ENCODE measurements at regions not wholly inside any gene's neighbourhood (a gene's known extent, or its start where the extent isn't known, plus 50 kb on each side); places are given as distances from the start of the nearest gene placed in this dataset.

DNA sequence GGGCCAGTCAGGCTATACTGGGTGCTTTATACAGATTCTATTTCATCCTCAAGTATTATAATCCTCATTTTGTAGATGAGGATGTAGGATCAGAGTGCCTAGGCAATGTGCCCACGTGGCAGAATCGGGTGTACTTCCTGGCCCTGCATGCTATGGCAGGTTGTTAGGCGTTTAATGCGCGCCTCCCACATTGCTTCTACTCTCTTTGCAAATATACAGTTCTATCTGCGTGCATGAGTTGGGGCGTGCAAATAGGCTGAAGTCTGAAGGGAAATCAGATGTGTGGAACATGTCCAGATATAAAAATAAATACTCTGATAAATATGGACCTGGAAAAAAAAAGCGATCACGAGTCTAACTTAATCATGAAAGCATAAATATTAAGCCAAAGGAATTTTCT, 194.7 kb upstream of the FMN2 start:
- DNase-seq: no peak

GRCh38 chr1:239897458-239897857, 194.2 kb upstream of the FMN2 start:
- DNase-seq: no peak

DNA sequence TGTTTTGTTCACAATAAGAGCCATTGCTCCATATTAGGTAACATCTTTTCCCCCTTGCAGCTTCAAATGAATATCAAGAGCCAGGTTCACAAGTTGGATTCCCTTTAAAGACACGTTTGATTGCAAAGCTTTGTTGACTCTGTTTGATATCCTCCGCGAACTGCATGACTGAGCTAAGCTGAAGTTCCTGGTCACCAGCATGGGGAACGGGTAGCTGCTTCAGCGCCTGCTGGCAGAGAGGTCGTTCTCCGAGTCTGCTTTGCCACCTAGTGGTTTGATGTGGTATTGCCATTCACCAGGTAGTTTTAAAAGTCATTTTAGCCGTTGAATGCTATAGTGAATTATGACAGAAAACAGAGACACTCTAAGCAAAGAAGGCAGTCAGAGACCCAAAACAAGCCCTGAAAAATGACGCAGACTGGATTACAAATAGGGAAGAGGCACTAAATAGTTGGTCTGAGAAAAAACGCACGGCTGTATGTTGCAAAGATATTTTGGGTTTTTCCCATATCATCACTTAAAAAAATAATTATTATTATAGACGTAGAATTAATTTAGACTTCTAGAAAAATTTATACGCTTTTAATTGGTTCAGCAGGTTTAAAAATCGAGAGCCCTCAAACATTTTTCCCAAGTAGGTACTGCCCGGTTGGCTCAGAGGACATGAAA, 193.5 kb upstream of the FMN2 start:
- DNase-seq: peak; percentile 61

- no peak for DNase-seq
These were observed 191.9 kb upstream of the FMN2 start for GRCh38 chr1:239899747-239900146.

DNA sequence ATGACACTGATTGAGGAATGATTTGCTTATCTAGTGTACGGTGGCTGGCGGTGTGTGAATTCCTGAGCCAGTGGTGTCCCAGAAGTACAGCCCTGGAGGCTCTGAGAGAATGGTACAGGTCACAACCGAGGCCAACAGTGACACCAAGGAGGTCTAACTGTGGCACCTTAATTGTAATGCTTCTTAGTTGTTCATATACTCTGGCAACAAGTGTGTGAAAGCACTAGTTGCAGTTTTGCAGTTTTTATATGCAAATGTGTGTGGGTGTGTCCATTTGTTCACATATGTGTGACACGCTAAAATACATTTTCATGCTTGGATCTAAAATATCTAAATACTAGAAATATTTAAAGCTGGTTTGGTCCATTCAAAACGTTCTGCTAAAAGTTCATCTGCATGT, 185.3 kb upstream of the FMN2 start:
- DNase-seq: no peak

DNA sequence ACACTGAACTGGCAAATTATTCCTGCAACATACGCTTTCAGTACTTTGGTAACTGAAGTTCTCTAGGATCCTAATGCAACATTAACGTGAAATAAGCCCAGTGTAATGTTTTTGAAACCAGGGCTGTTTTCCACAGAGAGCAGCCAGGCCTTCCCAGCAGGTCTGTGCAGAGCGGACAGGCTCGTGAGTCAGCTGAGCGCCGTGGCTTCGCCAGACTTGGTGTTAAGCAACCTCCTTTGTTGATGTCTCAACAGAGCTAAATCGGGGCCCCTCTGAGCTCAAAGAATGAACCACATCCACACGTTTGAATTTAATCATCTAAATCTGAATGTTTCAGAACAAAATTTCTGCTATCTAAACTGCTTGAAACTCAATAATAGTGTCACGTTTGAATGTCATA, 181.8 kb upstream of the FMN2 start:
- no peak for DNase-seq

DNA sequence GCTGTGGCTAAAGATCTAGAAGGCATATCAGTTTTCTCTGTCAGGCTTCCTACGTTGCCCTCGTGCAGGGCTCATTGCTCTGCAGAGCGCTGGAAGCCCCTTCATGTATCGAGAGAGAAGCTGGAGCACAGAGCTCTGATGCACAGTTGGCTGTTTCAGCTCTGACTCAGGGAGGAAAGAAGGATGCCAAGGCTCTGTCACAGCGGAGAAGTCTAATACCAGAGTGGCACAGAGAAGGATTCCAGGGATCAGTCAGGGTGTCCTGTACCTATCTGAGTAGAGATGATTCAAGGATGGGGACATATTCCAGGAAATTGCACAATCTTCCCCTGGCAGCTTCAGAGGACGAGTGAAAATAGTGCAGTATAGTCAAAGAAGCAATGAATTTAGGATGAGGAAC, 179.2 kb upstream of the FMN2 start:
- DNase-seq: no peak

DNA sequence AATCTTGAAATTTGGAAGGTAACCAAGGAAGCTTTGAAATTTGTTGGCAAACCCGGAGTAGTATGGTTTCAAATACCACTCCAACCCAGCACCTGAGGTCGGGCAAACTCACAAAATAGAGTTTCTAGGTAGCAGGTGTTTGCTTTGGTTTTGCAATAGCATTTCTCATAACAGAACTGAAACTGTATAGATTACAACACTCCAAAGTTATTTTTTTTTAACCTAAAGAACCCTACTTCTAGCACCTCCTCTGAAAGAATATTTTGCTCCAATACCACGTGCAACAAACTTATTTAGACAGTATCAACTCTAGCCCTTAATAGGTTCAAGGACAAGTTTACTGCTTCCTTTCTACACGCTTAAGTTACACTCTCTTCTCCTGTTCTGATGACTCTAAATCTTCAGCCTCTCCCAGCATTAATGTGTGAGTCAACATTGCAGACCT, 178.5 kb upstream of the FMN2 start:
- DNase-seq: no peak

GRCh38 chr1:239914751-239915231, 176.9 kb upstream of the FMN2 start:
- no peak for DNase-seq

- DNase-seq: no peak
These were observed 173.0 kb upstream of the FMN2 start for GRCh38 chr1:239918634-239919033.

DNA sequence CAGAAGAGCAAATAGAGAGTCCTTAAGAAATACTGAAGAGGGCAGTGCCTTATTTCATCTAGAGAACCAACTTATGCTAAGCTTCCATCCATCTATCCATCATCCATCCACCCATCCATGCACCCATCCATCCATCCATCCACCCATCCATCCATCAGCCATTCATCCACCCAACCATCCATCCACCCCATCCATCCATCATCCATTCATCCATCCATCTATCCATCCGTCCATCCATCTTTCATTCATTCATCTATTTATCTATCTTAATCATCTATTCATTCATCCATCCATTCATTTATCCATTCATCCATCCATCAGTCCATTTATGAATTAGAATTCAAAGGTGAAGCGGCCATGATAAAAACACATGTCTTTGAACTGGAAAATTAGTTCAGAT, 171.5 kb upstream of the FMN2 start:
- DNase-seq: no peak

- DNase-seq: no peak
These were observed 168.7 kb upstream of the FMN2 start for GRCh38 chr1:239922778-239923522.

GRCh38 chr1:239924741-239925350, 166.8 kb upstream of the FMN2 start:
- no peak for DNase-seq

GRCh38 chr1:239926184-239926583, 165.5 kb upstream of the FMN2 start:
- no peak for DNase-seq

DNA sequence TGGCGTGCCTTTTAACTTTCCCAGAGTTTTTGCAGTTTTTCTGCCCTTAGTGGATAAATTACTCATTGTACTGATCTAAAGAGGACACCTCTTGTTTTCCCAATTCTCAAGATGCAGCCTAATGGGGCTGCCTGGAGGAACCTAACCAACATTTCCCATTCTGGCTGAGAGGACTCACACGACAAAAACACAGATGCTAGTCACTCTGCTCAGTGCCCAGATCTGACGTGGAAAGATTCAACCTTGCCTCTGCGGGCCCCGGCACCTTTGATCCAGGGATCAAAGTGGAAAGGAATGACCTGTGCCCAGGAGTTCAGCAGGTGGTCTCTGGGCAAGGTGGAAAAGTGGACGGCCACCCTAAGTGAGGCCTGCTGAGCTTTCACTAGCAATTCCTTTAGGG, 162.4 kb upstream of the FMN2 start:
- no peak for DNase-seq

DNA sequence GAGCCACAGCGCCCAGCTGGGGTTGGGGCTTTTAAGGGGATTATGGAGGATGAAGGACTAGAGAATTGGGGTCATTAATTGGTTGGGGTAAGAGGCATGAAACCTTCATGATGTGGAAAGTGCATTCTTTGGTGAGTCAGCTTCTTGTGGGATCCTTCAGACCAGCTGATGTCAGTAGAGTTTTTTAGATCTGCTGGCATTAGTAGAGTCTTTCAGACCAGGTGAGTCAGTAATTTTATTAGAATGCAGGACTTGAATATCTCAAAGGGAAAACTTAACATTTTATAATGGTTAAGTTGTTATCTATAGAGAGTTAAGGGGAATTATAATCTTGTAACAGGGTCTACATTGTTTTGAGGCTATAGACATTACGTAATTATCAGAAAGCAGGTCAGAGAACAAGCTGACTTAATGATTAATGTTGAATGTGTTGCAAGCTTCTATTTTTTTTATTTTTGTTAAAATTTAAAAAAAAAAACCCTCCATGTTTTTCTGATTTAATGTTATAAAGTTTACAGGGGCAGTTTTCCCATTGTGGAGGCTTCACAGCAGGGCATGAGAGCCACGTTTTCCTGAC, 160.9 kb upstream of the FMN2 start:
- no peak for DNase-seq

- no peak for DNase-seq
These were observed 160.3 kb upstream of the FMN2 start for GRCh38 chr1:239931341-239931740.

DNA sequence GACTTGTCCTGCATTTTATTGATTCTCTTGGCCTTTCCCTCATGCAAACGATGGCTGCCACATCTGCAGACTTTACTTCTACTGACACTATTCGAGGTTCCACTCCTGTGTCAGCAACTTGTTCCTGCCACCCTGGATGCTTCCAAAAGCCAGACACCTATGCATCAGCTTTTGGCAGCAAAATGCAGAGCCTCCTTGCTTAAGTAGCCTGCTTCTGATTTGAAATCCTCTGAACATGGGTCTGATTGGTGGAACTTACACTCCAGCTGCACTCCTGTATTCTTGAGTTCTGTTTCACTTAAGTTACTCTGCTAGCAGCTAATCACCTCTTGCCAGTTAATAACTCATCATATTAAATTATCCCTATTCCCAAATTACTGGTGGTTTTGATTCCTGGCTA, 152.1 kb upstream of the FMN2 start:
- DNase-seq: no peak

DNA sequence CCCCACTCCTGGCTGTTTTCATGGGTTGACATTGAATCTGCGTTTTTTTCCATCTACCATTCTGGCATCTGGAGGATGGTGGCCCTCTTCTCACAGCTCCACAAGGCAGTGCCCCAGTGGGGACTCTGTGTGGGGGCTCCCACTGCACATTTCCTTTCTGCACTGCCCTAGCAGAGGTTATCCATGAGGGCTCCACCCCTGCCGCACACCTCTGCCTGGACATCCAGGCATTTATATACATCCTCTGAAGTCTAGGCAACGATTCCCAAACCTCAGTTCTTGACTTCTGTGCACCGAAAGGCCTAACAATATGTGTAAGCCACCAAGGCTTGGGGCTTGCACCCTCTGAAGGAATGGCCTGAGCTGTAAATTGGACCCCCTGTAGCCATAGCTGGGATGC, 147.9 kb upstream of the FMN2 start:
- DNase-seq: no peak

- DNase-seq: no peak
These were observed 147.0 kb upstream of the FMN2 start for GRCh38 chr1:239944666-239945065.

- no peak for DNase-seq
These were observed 143.9 kb upstream of the FMN2 start for GRCh38 chr1:239947801-239948200.

GRCh38 chr1:239951511-239952140, 140.1 kb upstream of the FMN2 start:
- peak; percentile 24 for DNase-seq
